GM10248 (cell line): ENCODE measurements at regions not wholly inside any gene's neighbourhood (a gene's known extent, or its start where the extent isn't known, plus 50 kb on each side); places are given as distances from the start of the nearest gene placed in this dataset.

Source experiments
- CTCF ChIA-PET: fragments of 300-600 bp; sonication (Branson Sonifier 250); formaldehyde crosslinking; extraction: SDS; loops from one replicate; lab custom pipeline; 2021; ENCODE audit warnings: antibody characterized with exemption; lab: Yijun Ruan, JAX
- POLR2A ChIA-PET: fragments of 350-650 bp; sonication (Branson Sonifier 250); formaldehyde crosslinking; extraction: SDS; loops from one replicate; lab custom pipeline; 2020; ENCODE audit warnings: antibody characterized with exemption; lab: Yijun Ruan, JAX
- DNase-seq: peaks from one replicate; pipeline ENCODE4 v3.0.0; 2012; ENCODE audit errors: extremely low spot score
- TF ChIP-seq, protein P1 (sequence below): IDR thresholded peaks from 2 replicates; pipeline ENCODE4 v1.5.1; 2012; ENCODE audit warnings: mild to moderate bottlenecking, low read depth; ENCODE audit errors: extremely low read depth, missing control alignments, control extremely low read depth

DNA sequence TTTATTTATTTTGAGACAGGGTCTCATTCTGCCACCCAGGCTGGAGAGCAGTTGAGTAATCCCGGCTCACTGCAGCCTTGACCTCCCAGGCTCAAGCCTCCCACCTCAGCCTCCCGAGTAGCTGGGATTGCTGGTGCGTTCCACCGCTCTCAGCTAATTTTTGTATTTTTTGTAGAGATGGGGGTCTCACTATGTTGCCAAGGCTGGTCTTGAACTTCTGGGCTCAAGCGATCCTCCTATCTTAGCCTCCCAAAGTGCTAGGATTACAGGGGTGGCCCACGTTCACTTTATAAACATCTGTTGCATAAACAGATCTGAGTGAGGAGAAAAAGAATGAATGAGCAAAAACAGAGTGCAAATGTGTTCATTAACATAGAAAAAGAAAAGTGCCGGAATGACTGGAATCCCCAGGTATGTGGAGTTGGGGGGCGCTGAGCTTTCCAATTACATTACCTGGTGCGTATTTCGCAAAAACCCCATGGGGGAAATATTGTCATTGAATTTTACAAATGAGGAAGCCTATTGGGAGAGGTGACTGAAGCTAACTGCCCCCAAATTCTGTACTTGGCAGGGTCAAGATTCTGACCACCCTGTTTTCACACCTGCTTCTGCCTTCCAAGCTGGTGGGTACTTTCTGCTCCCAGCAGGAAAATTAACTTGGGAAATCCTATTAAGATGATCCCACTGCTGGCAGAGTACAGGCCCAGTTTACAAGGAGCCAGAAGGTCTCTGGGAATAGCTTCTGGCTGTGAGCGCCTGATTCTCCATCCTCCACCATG, 207.7 kb upstream of the JARID2 start:
- no peak for DNase-seq
- TF ChIP-seq, protein P1, sequence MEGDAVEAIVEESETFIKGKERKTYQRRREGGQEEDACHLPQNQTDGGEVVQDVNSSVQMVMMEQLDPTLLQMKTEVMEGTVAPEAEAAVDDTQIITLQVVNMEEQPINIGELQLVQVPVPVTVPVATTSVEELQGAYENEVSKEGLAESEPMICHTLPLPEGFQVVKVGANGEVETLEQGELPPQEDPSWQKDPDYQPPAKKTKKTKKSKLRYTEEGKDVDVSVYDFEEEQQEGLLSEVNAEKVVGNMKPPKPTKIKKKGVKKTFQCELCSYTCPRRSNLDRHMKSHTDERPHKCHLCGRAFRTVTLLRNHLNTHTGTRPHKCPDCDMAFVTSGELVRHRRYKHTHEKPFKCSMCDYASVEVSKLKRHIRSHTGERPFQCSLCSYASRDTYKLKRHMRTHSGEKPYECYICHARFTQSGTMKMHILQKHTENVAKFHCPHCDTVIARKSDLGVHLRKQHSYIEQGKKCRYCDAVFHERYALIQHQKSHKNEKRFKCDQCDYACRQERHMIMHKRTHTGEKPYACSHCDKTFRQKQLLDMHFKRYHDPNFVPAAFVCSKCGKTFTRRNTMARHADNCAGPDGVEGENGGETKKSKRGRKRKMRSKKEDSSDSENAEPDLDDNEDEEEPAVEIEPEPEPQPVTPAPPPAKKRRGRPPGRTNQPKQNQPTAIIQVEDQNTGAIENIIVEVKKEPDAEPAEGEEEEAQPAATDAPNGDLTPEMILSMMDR = no peak
- ChIA-PET CTCF (interaction anchor here (1.8 kb wide), 1 partner anchor 13 kb away, joined by 8 read pairs; no protein-coding TSS in a partner anchor), POLR2A (no interaction called here)

DNA sequence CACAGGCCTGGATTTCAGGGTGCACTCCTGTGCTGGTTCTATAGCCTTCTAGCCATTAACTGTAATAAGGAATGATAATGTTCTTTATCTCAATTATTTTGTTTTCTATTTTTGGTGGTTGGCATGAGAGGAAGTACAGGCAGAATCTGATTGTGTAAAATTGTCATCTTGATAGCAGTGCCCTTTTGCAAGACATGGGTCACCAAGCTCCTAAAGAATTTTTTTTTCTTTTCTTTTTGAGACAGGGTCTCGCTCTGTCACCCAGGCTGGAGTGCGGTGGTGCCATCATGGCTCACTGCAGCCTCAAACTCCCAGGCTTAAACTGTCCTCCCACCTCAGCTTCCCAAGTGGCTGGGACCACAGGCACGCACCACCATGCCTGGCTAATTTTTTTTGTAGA, 206.7 kb upstream of the JARID2 start:
- ChIA-PET POLR2A (no interaction called here), CTCF (interaction anchor here (1.8 kb wide), 1 partner anchor 13 kb away, joined by 8 read pairs; no protein-coding TSS in a partner anchor)
- TF ChIP-seq, protein P1 = no peak
- DNase-seq = no peak

DNA sequence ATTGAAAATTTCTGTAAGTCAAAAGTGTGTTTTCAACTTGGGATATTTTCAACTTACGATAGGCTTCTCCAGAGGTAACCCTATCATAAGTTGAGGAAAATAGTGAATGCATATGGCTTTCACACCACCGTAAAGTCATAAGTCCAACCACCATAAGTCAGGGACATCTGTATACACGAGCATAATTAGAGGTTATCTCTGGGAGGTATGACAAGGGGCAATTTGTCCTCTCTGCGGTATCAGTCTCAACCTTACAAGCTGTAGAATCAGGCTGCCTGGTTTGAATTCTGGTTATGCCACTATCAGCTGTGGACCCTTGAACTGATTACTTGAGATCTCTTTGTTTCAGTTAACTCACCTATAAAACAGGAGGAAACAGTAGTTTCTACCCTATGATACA, 202.9 kb upstream of the JARID2 start:
- no peak for DNase-seq
- ChIA-PET CTCF (no interaction called here), POLR2A (no interaction called here)
- TF ChIP-seq, protein P1 = no peak

DNA sequence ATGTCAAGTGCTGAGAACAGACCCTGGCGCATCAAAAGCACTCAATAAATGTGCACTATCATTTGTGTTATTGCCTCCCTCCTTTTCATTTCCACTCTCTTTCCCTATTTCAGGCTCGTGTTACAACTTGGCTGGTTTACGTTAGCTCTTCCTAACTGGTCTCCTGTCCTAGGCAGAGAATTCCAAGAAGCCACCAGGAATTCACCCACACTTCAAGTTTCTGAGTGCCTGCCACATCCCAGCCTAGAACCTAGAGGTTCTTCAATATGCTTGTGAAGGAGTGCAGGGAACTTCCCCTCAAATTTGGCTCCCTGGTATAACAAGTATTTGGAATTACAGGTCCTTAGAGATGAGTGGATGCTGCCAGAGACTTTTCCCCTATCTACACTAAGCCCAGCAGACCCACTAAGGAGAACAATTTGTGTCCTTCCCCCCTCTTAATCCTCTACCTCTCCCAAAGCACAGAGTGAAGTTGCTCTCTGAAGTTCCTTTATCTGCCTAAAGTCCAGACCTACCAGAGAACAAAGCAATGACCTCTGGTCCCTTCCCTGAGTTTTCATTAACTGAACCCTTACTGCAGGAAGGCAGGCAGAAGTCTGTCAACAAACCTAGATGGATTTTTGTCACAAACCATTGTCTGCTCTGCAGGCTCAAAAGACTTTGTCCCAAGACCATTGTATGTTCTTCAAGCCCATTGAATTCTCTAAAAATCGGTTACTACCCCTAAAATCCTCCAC, 201.6 kb upstream of the JARID2 start:
- POLR2A ChIA-PET = no interaction called here
- TF ChIP-seq, protein P1 = no peak
- CTCF ChIA-PET = no interaction called here
- no peak for DNase-seq

DNA sequence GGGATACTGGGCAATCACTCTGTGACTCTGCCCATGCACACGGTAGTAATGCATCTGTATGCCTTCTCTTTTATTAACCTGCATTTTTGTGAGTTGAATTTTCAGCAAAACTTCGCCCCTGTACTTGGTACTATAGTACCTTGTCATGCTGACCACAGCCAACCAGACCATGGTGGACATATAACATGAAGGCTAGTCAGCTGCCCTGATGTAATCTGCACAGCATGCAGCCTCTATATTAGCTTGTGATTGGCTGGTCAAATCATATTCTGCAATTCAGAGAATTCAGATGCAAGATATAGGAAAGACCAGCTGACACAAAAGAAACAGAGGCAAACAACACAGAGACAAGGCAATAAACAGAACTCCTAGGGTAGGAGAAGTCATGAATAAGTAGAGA, 200.9 kb upstream of the JARID2 start:
- CTCF ChIA-PET = interaction anchor here (1.0 kb wide), 1 partner anchor 13 kb away, joined by 3 read pairs; no protein-coding TSS in a partner anchor
- TF ChIP-seq, protein P1 = no peak
- DNase-seq = no peak
- POLR2A ChIA-PET = no interaction called here

DNA sequence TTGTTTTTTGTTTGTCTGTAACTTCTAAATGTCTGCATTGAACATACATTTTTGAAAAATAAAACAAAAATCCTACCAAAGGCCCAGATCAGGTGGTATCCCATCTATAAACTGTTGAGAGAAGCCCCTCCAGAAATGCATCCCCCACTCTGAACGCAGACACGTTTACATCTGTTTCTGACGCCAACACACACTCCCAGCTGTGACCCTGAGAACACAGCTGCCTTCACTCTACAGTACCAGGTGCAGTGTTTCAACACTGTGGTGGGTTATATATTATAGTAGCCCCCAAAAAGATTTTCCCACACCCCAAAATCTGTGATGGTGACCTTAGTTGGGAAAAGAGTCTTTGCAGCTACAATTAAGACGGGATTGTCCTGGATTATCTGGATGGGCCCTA, 199.1 kb upstream of the JARID2 start:
- no peak for DNase-seq
- POLR2A ChIA-PET = no interaction called here
- TF ChIP-seq, protein P1 = no peak
- CTCF ChIA-PET = no interaction called here
